ENCODE measurements at regions not wholly inside any gene's neighbourhood (a gene's known extent, or its start where the extent isn't known, plus 50 kb on each side); places are given as distances from the start of the nearest gene placed in this dataset.

GRCh38 chr5:96043446-96043845 lies 81.8 kb upstream of the ELL2 start:
- no peak for DNase-seq

- DNase-seq = no peak
These were observed 75.5 kb upstream of the ELL2 start for GRCh38 chr5:96037128-96037527.

- DNase-seq = no peak
These were observed 74.7 kb upstream of the ELL2 start for GRCh38 chr5:96036301-96036700.

GRCh38 chr5:96035796-96036195 lies 74.1 kb upstream of the ELL2 start:
- DNase-seq = no peak

GRCh38 chr5:96033116-96033515 lies 71.5 kb upstream of the ELL2 start:
- no peak for DNase-seq

- DNase-seq = no peak
These were observed 70.2 kb upstream of the ELL2 start for GRCh38 chr5:96031811-96032261.

GRCh38 chr5:96031180-96031579 lies 69.5 kb upstream of the ELL2 start:
- DNase-seq = no peak

GRCh38 chr5:96026406-96027041 lies 64.9 kb upstream of the ELL2 start:
- DNase-seq = no peak

- DNase-seq = no peak
These were observed 63.2 kb upstream of the ELL2 start for GRCh38 chr5:96024683-96025475.

- DNase-seq = no peak
These were observed 61.9 kb upstream of the ELL2 start for GRCh38 chr5:96023518-96023917.

- no peak for DNase-seq
These were observed 61.3 kb upstream of the ELL2 start for GRCh38 chr5:96022971-96023370.

GRCh38 chr5:96017951-96018350 lies 56.3 kb upstream of the ELL2 start:
- no peak for DNase-seq

- no peak for DNase-seq
These were observed 54.6 kb upstream of the ELL2 start for GRCh38 chr5:96016216-96016615.

- no peak for DNase-seq
These were observed 54.1 kb upstream of the ELL2 start for GRCh38 chr5:96015709-96016108.

GRCh38 chr5:96014395-96014794 lies 52.7 kb upstream of the ELL2 start:
- no peak for DNase-seq

GRCh38 chr5:96013254-96013653 lies 51.6 kb upstream of the ELL2 start:
- no peak for DNase-seq

GRCh38 chr5:96012399-96012798 lies 50.7 kb upstream of the ELL2 start:
- DNase-seq = no peak
